ENCODE measurements at regions not wholly inside any gene's neighbourhood (a gene's known extent, or its start where the extent isn't known, plus 50 kb on each side); places are given as distances from the start of the nearest gene placed in this dataset.
"Not testable (repeated sequence)": the region's sequence is repeated elsewhere in the genome, so short reads cannot be mapped to it uniquely, and the experiment has no call there.

- H3K27me3 ChIP-seq (ENCODE audit: control insufficient read depth, insufficient read depth, low read length); H3K27ac ChIP-seq (ENCODE audit: low read length); POLR2A ChIA-PET; H3K4me1 ChIP-seq (ENCODE audit: control insufficient read depth, insufficient read depth, low read length); CTCF ChIA-PET; DNase-seq (ENCODE audit: low read depth, low spot score); BruUV-seq (replicated peaks); H3K36me3 ChIP-seq (ENCODE audit: control insufficient read depth, insufficient read depth, low read length); in situ Hi-C loops (cut with HindIII; ENCODE audit: low pct_unique_long_range_greater_than_20kb, low sequenced_read_pairs); H3K9me3 ChIP-seq (ENCODE audit: control insufficient read depth, insufficient read depth, low read depth, low read length); intact Hi-C loops (cut with micrococcal nuclease; ENCODE audit: unreplicated experiment); H3K4me3 ChIP-seq (ENCODE audit: low read depth in 2 of 2, low read length in 2 of 2): not testable (repeated sequence)
- ATAC-seq: peak; percentile 98
Measured at GRCh38 chr1:146298575-146298897, 69.7 kb upstream of the NOTCH2NLA start.

DNA sequence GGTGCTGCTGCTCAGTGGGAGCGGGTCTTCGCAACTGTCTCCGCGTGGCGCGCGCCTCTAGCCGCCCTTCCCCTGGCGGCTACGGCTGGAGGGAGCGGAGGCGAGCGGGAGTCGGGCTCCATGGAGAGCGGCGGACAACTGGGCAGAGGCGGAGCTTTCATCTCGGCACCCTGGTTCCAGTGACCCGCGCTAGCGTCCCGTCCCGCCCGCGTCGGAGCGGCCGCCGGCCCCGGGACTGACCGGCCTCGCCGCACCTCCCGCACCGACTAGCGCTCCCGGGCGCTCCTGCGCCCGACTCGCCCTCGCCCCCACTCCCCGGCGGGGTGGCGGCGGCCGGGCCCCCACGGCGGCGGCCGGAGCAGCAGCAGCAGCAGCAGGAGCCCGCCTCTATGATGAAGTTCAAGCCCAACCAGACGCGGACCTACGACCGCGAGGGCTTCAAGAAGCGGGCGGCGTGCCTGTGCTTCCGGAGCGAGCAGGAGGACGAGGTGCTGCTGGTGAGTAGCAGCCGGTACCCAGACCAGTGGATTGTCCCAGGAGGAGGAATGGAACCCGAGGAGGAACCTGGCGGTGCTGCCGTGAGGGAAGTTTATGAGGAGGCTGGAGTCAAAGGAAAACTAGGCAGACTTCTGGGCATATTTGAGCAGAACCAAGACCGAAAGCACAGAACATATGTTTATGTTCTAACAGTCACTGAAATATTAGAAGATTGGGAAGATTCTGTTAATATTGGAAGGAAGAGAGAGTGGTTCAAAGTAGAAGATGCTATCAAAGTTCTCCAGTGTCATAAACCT, 69.2 kb upstream of the NOTCH2NLA start:
- peak; percentile 85 for ATAC-seq
- H3K36me3 ChIP-seq (ENCODE audit: control insufficient read depth, insufficient read depth, low read length); H3K4me1 ChIP-seq (ENCODE audit: control insufficient read depth, insufficient read depth, low read length); DNase-seq (ENCODE audit: low read depth, low spot score); H3K9me3 ChIP-seq (ENCODE audit: control insufficient read depth, insufficient read depth, low read depth, low read length); H3K27ac ChIP-seq (ENCODE audit: low read length); H3K27me3 ChIP-seq (ENCODE audit: control insufficient read depth, insufficient read depth, low read length); H3K4me3 ChIP-seq (ENCODE audit: low read depth in 2 of 2, low read length in 2 of 2); BruUV-seq (replicated peaks); POLR2A ChIA-PET; in situ Hi-C loops (cut with HindIII; ENCODE audit: low pct_unique_long_range_greater_than_20kb, low sequenced_read_pairs); intact Hi-C loops (cut with micrococcal nuclease; ENCODE audit: unreplicated experiment); CTCF ChIA-PET: not testable (repeated sequence)

GRCh38 chr1:146292940-146293936, 64.4 kb upstream of the NOTCH2NLA start:
- H3K27me3 ChIP-seq (ENCODE audit: control insufficient read depth, insufficient read depth, low read length); H3K4me1 ChIP-seq (ENCODE audit: control insufficient read depth, insufficient read depth, low read length); H3K36me3 ChIP-seq (ENCODE audit: control insufficient read depth, insufficient read depth, low read length); H3K9me3 ChIP-seq (ENCODE audit: control insufficient read depth, insufficient read depth, low read depth, low read length); BruUV-seq (replicated peaks); ATAC-seq; DNase-seq (ENCODE audit: low read depth, low spot score); POLR2A ChIA-PET; intact Hi-C loops (cut with micrococcal nuclease; ENCODE audit: unreplicated experiment); H3K27ac ChIP-seq (ENCODE audit: low read length); CTCF ChIA-PET; in situ Hi-C loops (cut with HindIII; ENCODE audit: low pct_unique_long_range_greater_than_20kb, low sequenced_read_pairs); H3K4me3 ChIP-seq (ENCODE audit: low read depth in 2 of 2, low read length in 2 of 2): not testable (repeated sequence)

- H3K4me1 ChIP-seq (ENCODE audit: control insufficient read depth, insufficient read depth, low read length); intact Hi-C loops (cut with micrococcal nuclease; ENCODE audit: unreplicated experiment); in situ Hi-C loops (cut with HindIII; ENCODE audit: low pct_unique_long_range_greater_than_20kb, low sequenced_read_pairs); H3K27me3 ChIP-seq (ENCODE audit: control insufficient read depth, insufficient read depth, low read length); H3K27ac ChIP-seq (ENCODE audit: low read length); CTCF ChIA-PET; H3K9me3 ChIP-seq (ENCODE audit: control insufficient read depth, insufficient read depth, low read depth, low read length); H3K4me3 ChIP-seq (ENCODE audit: low read depth in 2 of 2, low read length in 2 of 2); H3K36me3 ChIP-seq (ENCODE audit: control insufficient read depth, insufficient read depth, low read length); POLR2A ChIA-PET; BruUV-seq (replicated peaks); DNase-seq (ENCODE audit: low read depth, low spot score); ATAC-seq: not testable (repeated sequence)
Measured at GRCh38 chr1:146292424-146292823, 63.6 kb upstream of the NOTCH2NLA start.

DNA sequence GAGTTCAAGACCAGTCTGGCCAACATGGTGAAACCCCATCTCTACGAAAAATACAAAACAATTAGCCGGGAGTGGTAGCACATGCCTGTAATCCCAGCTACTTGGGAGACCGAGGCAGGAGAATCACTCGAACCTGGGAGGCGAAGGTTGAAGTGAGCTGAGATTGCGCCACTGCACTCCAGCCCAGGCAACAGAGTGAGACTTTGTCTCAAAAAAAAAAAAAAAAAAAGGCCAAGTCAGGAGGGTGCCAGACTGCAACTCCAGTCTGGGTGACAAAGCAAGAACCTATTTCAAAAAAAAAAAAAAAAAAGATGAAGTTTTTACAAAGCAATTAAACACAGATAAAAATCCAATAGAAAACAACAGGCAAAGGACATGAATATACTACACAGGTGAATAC, 59.1 kb upstream of the NOTCH2NLA start:
- H3K27ac ChIP-seq (ENCODE audit: low read length); DNase-seq (ENCODE audit: low read depth, low spot score); CTCF ChIA-PET; BruUV-seq (replicated peaks); H3K4me1 ChIP-seq (ENCODE audit: control insufficient read depth, insufficient read depth, low read length); ATAC-seq; H3K4me3 ChIP-seq (ENCODE audit: low read depth in 2 of 2, low read length in 2 of 2); H3K9me3 ChIP-seq (ENCODE audit: control insufficient read depth, insufficient read depth, low read depth, low read length); POLR2A ChIA-PET; H3K36me3 ChIP-seq (ENCODE audit: control insufficient read depth, insufficient read depth, low read length); H3K27me3 ChIP-seq (ENCODE audit: control insufficient read depth, insufficient read depth, low read length); in situ Hi-C loops (cut with HindIII; ENCODE audit: low pct_unique_long_range_greater_than_20kb, low sequenced_read_pairs); intact Hi-C loops (cut with micrococcal nuclease; ENCODE audit: unreplicated experiment): not testable (repeated sequence)

DNA sequence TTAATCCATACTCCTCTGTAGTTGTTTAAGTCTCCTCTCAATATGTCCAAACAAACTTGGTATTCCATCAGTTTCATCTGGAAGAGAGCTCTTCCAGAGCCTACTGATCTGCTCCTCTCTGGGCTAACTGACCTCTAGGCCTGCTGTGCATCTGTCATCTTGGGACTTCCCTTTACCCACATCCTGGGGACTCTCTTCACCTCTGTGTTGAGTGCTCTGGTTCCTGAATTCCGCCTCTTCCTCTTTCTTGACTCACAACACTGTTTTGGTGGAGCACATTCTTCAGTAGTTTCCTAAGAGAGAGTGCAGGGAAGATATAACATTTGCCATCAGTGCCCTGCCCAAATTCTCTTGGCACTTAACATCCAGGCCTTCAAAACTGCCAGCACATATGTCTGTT, 55.9 kb upstream of the NOTCH2NLA start:
- H3K27me3 ChIP-seq (ENCODE audit: control insufficient read depth, insufficient read depth, low read length); H3K4me3 ChIP-seq (ENCODE audit: low read depth in 2 of 2, low read length in 2 of 2); in situ Hi-C loops (cut with HindIII; ENCODE audit: low pct_unique_long_range_greater_than_20kb, low sequenced_read_pairs); H3K4me1 ChIP-seq (ENCODE audit: control insufficient read depth, insufficient read depth, low read length); CTCF ChIA-PET; BruUV-seq (replicated peaks); ATAC-seq; H3K36me3 ChIP-seq (ENCODE audit: control insufficient read depth, insufficient read depth, low read length); intact Hi-C loops (cut with micrococcal nuclease; ENCODE audit: unreplicated experiment); POLR2A ChIA-PET; H3K27ac ChIP-seq (ENCODE audit: low read length); H3K9me3 ChIP-seq (ENCODE audit: control insufficient read depth, insufficient read depth, low read depth, low read length); DNase-seq (ENCODE audit: low read depth, low spot score): not testable (repeated sequence)

- H3K27ac ChIP-seq (ENCODE audit: low read length); DNase-seq (ENCODE audit: low read depth, low spot score); BruUV-seq (replicated peaks); intact Hi-C loops (cut with micrococcal nuclease; ENCODE audit: unreplicated experiment); H3K9me3 ChIP-seq (ENCODE audit: control insufficient read depth, insufficient read depth, low read depth, low read length); H3K4me1 ChIP-seq (ENCODE audit: control insufficient read depth, insufficient read depth, low read length); H3K36me3 ChIP-seq (ENCODE audit: control insufficient read depth, insufficient read depth, low read length); ATAC-seq; in situ Hi-C loops (cut with HindIII; ENCODE audit: low pct_unique_long_range_greater_than_20kb, low sequenced_read_pairs); POLR2A ChIA-PET; H3K27me3 ChIP-seq (ENCODE audit: control insufficient read depth, insufficient read depth, low read length); H3K4me3 ChIP-seq (ENCODE audit: low read depth in 2 of 2, low read length in 2 of 2); CTCF ChIA-PET: not testable (repeated sequence)
Measured at GRCh38 chr1:146283527-146283880, 54.7 kb upstream of the NOTCH2NLA start.
